ENCODE measurements at regions not wholly inside any gene's neighbourhood (a gene's known extent, or its start where the extent isn't known, plus 50 kb on each side); places are given as distances from the start of the nearest gene placed in this dataset.

GRCh38 chr7:53500076-53500475 is 464.6 kb downstream of the POM121L12 start:
- BruUV-seq (replicated peaks) = no TSS peak
- Mint-ChIP-seq H3K27ac (ENCODE audit: low read depth, unreplicated experiment) (no peak overlapping the region), H3K27me3 (ENCODE audit: insufficient read depth, unreplicated experiment) (peaks cover 37% of the 10 kb centered on the region), H3K4me3 (ENCODE audit: unreplicated experiment) (no peak overlapping the region), H3K9me3 (ENCODE audit: unreplicated experiment) (no peaks in the 10 kb centered on the region), H3K4me1 (ENCODE audit: insufficient read depth, unreplicated experiment) (no peaks in the 10 kb centered on the region), H3K36me3 (ENCODE audit: insufficient read depth, unreplicated experiment) (no peaks in the 10 kb centered on the region)
- POLR2A ChIA-PET = no interaction called here
- TF ChIP-seq, protein P1, sequence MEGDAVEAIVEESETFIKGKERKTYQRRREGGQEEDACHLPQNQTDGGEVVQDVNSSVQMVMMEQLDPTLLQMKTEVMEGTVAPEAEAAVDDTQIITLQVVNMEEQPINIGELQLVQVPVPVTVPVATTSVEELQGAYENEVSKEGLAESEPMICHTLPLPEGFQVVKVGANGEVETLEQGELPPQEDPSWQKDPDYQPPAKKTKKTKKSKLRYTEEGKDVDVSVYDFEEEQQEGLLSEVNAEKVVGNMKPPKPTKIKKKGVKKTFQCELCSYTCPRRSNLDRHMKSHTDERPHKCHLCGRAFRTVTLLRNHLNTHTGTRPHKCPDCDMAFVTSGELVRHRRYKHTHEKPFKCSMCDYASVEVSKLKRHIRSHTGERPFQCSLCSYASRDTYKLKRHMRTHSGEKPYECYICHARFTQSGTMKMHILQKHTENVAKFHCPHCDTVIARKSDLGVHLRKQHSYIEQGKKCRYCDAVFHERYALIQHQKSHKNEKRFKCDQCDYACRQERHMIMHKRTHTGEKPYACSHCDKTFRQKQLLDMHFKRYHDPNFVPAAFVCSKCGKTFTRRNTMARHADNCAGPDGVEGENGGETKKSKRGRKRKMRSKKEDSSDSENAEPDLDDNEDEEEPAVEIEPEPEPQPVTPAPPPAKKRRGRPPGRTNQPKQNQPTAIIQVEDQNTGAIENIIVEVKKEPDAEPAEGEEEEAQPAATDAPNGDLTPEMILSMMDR (IDR thresholded peaks at IDR 0.05; ENCODE audit: unreplicated experiment) = no peak
- intact Hi-C loops (cut with micrococcal nuclease) = no loop called here
- CTCF ChIA-PET = interaction anchor here (0.6 kb wide), 1 partner anchor 126 kb away, joined by 4 read pairs; no protein-coding TSS in a partner anchor
- peak; percentile 17 for DNase-seq (ENCODE audit: unreplicated experiment)

DNA sequence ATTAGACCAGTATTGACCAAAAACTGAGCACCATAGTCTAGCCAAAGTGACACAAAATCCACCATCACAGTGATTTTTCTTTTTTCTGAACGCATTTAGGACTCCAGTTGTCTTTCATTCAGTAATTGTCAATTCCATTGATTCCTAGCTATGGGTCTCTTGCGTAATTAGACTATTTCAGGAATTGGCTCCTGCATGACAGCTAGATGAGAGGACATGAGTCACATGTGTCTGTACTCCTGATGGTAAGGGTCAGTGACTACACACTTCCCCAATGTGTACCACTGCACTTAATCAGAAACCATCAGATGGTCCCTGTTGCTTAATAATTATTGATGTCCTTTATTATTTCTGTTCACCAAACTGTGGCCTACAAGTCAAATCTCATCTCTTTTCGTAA is 469.5 kb downstream of the POM121L12 start:
- ChIA-PET POLR2A (no interaction called here), CTCF (interaction anchor here (0.6 kb wide), 1 partner anchor 498 kb away, joined by 3 read pairs; no protein-coding TSS in a partner anchor)
- no TSS peak for BruUV-seq (replicated peaks)

GRCh38 chr7:53518319-53518718 is 482.9 kb downstream of the POM121L12 start:
- Mint-ChIP-seq H3K4me1 (ENCODE audit: insufficient read depth, unreplicated experiment) (no peaks in the 10 kb centered on the region), H3K4me3 (ENCODE audit: unreplicated experiment) (no peak overlapping the region), H3K27me3 (ENCODE audit: insufficient read depth, unreplicated experiment) (peaks cover 87% of the 10 kb centered on the region), H3K36me3 (ENCODE audit: insufficient read depth, unreplicated experiment) (no peaks in the 10 kb centered on the region), H3K27ac (ENCODE audit: low read depth, unreplicated experiment) (no peak overlapping the region), H3K9me3 (ENCODE audit: unreplicated experiment) (no peaks in the 10 kb centered on the region)
- CTCF ChIA-PET = no interaction called here
- POLR2A ChIA-PET = no interaction called here
- intact Hi-C loops (cut with micrococcal nuclease) = no loop called here
- no TSS peak for BruUV-seq (replicated peaks)
- DNase-seq (ENCODE audit: unreplicated experiment) = no peak
- TF ChIP-seq, protein P1 (IDR thresholded peaks at IDR 0.05; ENCODE audit: unreplicated experiment) = no peak

More for the DNA sequence above, 469.5 kb downstream of the POM121L12 start:
- H3K4me1 Mint-ChIP-seq (ENCODE audit: insufficient read depth, unreplicated experiment) = no peaks in the 10 kb centered on the region
- intact Hi-C loops (cut with micrococcal nuclease) = no loop called here
- no peak overlapping the region for H3K4me3 Mint-ChIP-seq (ENCODE audit: unreplicated experiment)
- no peaks in the 10 kb centered on the region for H3K36me3 Mint-ChIP-seq (ENCODE audit: insufficient read depth, unreplicated experiment)
- peaks cover 51% of the 10 kb centered on the region for H3K27me3 Mint-ChIP-seq (ENCODE audit: insufficient read depth, unreplicated experiment)
- TF ChIP-seq, protein P1 (IDR thresholded peaks at IDR 0.05; ENCODE audit: unreplicated experiment) = no peak
- no peak overlapping the region for H3K27ac Mint-ChIP-seq (ENCODE audit: low read depth, unreplicated experiment)
- no peak for DNase-seq (ENCODE audit: unreplicated experiment)
- no peaks in the 10 kb centered on the region for H3K9me3 Mint-ChIP-seq (ENCODE audit: unreplicated experiment)

DNA sequence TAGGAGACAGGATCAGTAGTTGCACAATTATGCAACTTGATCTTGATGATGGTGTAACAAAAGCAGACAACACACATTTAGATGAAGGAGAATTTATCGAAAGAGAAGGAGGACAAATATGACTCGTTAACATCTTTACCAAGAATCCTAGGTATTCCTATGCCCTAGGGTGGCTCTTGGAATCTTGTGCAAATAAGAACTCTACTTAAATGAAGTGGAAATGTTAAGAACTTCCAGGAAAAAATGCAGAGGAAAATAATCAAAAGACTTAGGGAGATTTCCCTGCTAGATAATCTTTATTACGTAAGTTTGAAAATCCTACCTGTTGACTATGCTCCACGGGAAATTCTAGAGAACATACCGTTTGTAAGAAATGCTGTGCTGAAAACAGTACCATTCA is 485.4 kb downstream of the POM121L12 start:
- no peaks in the 10 kb centered on the region for H3K4me1 Mint-ChIP-seq (ENCODE audit: insufficient read depth, unreplicated experiment)
- H3K4me3 Mint-ChIP-seq (ENCODE audit: unreplicated experiment) = no peak overlapping the region
- no peak for DNase-seq (ENCODE audit: unreplicated experiment)
- no peak overlapping the region for H3K27ac Mint-ChIP-seq (ENCODE audit: low read depth, unreplicated experiment)
- ChIA-PET CTCF (no interaction called here), POLR2A (no interaction called here)
- TF ChIP-seq, protein P1 (IDR thresholded peaks at IDR 0.05; ENCODE audit: unreplicated experiment) = no peak
- no TSS peak for BruUV-seq (replicated peaks)
- H3K36me3 Mint-ChIP-seq (ENCODE audit: insufficient read depth, unreplicated experiment) = no peaks in the 10 kb centered on the region
- intact Hi-C loops (cut with micrococcal nuclease) = no loop called here
- H3K27me3 Mint-ChIP-seq (ENCODE audit: insufficient read depth, unreplicated experiment) = peaks cover 82% of the 10 kb centered on the region
- H3K9me3 Mint-ChIP-seq (ENCODE audit: unreplicated experiment) = no peaks in the 10 kb centered on the region

All from MCF 10A (cell line).